Memory B cell (primary cell): ENCODE measurements at regions not wholly inside any gene's neighbourhood (a gene's known extent, or its start where the extent isn't known, plus 50 kb on each side); places are given as distances from the start of the nearest gene placed in this dataset.
"Not testable (repeated sequence)": the region's sequence is repeated elsewhere in the genome, so short reads cannot be mapped to it uniquely, and the experiment has no call there.

ENCODE experiments used
- ATAC-seq: fragments of 150-1000 bp; cut with Tn5 transposase; 2 replicates; pipeline ENCODE4 v1.10.0; 2021; ENCODE audit warnings: low read depth, mild to moderate bottlenecking, moderate library complexity
- DNase-seq, 2 donors: peaks; one replicate each; pipeline ENCODE4 v3.0.0; 2022; ENCODE audit warnings: low spot score in 2 of 2
- H3K27ac Mint-ChIP-seq: one replicate; pipeline ENCODE4 v1.8.0; 2022; ENCODE audit warnings: mild to moderate bottlenecking, moderate library complexity, mixed read lengths
- H3K27me3 Mint-ChIP-seq: one replicate; pipeline ENCODE4 v1.8.0; 2022; ENCODE audit warnings: mixed read lengths
- H3K36me3 Mint-ChIP-seq: one replicate; pipeline ENCODE4 v1.8.0; 2022; ENCODE audit warnings: mild to moderate bottlenecking, mixed read lengths
- H3K4me1 Mint-ChIP-seq: one replicate; pipeline ENCODE4 v1.8.0; 2022; ENCODE audit warnings: mixed read lengths
- H3K4me3 Mint-ChIP-seq: one replicate; pipeline ENCODE4 v1.8.0; 2022; ENCODE audit warnings: mild to moderate bottlenecking, moderate library complexity, mixed read lengths
- H3K9me3 Mint-ChIP-seq: one replicate; pipeline ENCODE4 v1.8.0; 2022; ENCODE audit warnings: mixed read lengths

GRCh38 chr3:132084982-132085381, 50.2 kb upstream of the CPNE4 start:
- Mint-ChIP-seq H3K9me3 (no peaks in the 10 kb centered on the region), H3K4me1 (no peaks in the 10 kb centered on the region), H3K4me3 (no peak overlapping the region), H3K27me3 (peaks cover 1% of the 10 kb centered on the region), H3K27ac (no peak overlapping the region), H3K36me3 (no peaks in the 10 kb centered on the region)
- no peak for DNase-seq
- ATAC-seq, result no peak

- Mint-ChIP-seq H3K9me3 (no peaks in the 10 kb centered on the region), H3K4me3 (no peak overlapping the region), H3K36me3 (no peaks in the 10 kb centered on the region), H3K27ac (no peak overlapping the region), H3K27me3 (no peaks in the 10 kb centered on the region), H3K4me1 (no peaks in the 10 kb centered on the region)
- DNase-seq (no peak), ATAC-seq (no peak)
These were observed 52.5 kb upstream of the CPNE4 start for GRCh38 chr3:132087356-132087755.

DNA sequence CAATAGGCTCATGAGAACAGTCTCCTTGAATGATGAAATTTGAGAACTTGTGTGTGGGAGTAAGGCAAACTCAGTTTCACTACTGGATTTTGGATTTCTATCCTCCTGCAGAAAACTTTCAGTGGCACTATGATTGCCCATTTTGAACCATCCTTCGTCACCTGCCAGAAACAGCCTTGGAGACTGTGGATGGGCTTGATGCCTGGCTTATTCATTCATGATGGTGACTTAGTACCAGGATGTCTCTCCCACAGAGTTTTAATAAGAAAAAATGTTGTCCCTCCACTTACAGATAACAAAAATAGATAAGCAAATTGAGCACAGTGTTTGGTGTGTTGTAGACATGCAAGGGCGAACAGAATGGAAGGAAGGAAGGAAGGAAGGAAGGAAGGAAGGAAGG, 53.5 kb upstream of the CPNE4 start:
- no peak overlapping the region for H3K4me3 Mint-ChIP-seq
- no peak for ATAC-seq
- no peak for DNase-seq
- no peaks in the 10 kb centered on the region for H3K9me3 Mint-ChIP-seq
- H3K27ac Mint-ChIP-seq, result no peak overlapping the region
- H3K36me3 Mint-ChIP-seq, result no peaks in the 10 kb centered on the region
- H3K4me1 Mint-ChIP-seq, result no peaks in the 10 kb centered on the region
- no peaks in the 10 kb centered on the region for H3K27me3 Mint-ChIP-seq

DNA sequence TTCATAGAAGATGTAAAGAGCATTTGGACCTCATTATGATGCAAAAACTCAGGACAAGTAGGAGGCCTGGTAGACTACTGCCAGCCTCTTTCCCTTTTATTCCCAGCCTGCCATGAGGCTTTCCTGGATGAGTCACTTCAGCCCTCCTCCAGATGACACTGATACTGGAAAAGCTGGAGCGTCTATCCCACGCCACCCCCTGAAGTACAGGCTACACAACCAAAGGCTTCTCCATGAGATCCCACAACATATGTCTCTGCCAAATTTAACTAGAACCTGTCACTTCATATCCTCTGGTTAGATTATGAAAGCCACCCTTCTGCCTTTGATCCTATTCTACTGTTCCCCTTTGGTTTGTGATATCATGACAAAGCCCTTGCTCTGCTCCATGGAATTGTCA, 56.1 kb upstream of the CPNE4 start:
- no peaks in the 10 kb centered on the region for H3K9me3 Mint-ChIP-seq
- no peaks in the 10 kb centered on the region for H3K36me3 Mint-ChIP-seq
- H3K4me1 Mint-ChIP-seq, result no peaks in the 10 kb centered on the region
- no peaks in the 10 kb centered on the region for H3K27me3 Mint-ChIP-seq
- H3K27ac Mint-ChIP-seq, result no peak overlapping the region
- no peak for ATAC-seq
- H3K4me3 Mint-ChIP-seq, result no peak overlapping the region
- no peak for DNase-seq

DNA sequence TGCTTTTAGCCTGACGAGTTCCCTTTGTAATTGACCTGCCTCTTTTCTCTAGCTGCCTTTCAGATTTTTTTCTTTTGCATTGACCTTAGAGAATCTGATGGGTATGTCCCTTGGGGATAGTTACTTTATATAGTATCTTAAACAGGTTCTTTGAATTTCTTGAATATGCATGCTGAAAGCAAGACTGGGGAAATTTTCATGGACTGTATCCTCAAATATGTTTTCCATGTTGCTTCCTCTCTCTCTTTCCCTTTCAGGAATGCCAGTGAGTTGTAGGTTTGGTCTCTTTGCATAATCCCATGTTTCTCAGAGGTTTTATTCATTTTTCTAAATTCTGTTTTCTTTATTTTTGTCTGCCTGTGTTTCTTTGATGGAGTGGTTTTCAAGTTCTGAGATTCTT, 81.8 kb upstream of the CPNE4 start:
- no peaks in the 10 kb centered on the region for H3K4me1 Mint-ChIP-seq
- ATAC-seq (no peak), DNase-seq (no peak)
- H3K36me3 Mint-ChIP-seq, result no peaks in the 10 kb centered on the region
- peaks cover 5% of the 10 kb centered on the region for H3K27me3 Mint-ChIP-seq
- no peak overlapping the region for H3K4me3 Mint-ChIP-seq
- peaks cover 7% of the 10 kb centered on the region for H3K9me3 Mint-ChIP-seq
- H3K27ac Mint-ChIP-seq, result no peak overlapping the region

DNA sequence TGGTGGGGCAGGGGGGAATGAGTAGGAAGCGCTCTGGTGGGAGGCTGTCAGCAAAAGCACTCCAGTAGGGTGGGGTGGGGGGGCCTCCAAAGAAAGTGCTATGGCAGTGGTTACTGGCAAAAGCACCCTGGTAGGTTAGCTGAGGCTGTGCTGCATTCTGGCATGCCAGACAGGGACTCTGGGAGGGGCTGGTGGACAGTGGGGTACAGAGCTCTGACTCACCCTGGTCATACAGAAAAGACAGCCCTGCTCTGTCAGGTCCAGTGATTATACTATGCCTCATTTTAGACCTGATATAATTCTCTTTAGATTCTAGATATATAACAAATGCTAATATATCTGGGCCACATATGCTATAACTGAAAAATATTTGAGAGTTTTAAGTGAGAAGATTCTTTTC, 82.8 kb upstream of the CPNE4 start:
- Mint-ChIP-seq H3K4me3 (no peak overlapping the region), H3K4me1 (no peaks in the 10 kb centered on the region), H3K9me3 (peaks cover 7% of the 10 kb centered on the region), H3K36me3 (no peaks in the 10 kb centered on the region), H3K27me3 (peaks cover 5% of the 10 kb centered on the region), H3K27ac (no peak overlapping the region)
- DNase-seq (no peak), ATAC-seq (no peak)

DNA sequence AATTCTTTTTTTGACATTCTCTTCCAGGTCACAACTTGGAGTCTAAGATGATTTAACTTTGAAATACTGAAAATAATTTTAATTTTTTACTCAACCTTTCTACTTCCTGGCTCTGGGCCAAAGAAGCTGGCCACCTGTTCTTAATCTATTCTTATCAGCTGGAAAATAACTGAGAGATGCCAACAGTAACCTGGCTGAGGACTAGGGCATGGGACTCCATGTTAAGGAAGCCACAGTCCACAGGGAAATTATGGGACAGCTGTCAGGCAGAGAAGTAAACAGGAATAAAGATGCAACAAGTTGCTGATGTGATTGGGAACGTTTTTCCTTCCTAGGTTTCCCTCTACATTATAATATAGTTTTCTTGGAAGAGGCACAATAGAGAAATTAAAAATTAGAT, 84.7 kb upstream of the CPNE4 start:
- DNase-seq, result no peak
- H3K4me1 Mint-ChIP-seq, result no peaks in the 10 kb centered on the region
- no peak overlapping the region for H3K4me3 Mint-ChIP-seq
- peaks cover 5% of the 10 kb centered on the region for H3K27me3 Mint-ChIP-seq
- peaks cover 3% of the 10 kb centered on the region for H3K9me3 Mint-ChIP-seq
- no peak for ATAC-seq
- H3K36me3 Mint-ChIP-seq, result no peaks in the 10 kb centered on the region
- H3K27ac Mint-ChIP-seq, result no peak overlapping the region

- Mint-ChIP-seq H3K4me3 (no peak overlapping the region), H3K27ac (no peak overlapping the region), H3K36me3 (no peaks in the 10 kb centered on the region), H3K27me3 (peaks cover 6% of the 10 kb centered on the region), H3K9me3 (peaks cover 1% of the 10 kb centered on the region), H3K4me1 (no peaks in the 10 kb centered on the region)
- ATAC-seq (no peak), DNase-seq (no peak)
These were observed 89.3 kb upstream of the CPNE4 start for GRCh38 chr3:132124096-132124495.

DNA sequence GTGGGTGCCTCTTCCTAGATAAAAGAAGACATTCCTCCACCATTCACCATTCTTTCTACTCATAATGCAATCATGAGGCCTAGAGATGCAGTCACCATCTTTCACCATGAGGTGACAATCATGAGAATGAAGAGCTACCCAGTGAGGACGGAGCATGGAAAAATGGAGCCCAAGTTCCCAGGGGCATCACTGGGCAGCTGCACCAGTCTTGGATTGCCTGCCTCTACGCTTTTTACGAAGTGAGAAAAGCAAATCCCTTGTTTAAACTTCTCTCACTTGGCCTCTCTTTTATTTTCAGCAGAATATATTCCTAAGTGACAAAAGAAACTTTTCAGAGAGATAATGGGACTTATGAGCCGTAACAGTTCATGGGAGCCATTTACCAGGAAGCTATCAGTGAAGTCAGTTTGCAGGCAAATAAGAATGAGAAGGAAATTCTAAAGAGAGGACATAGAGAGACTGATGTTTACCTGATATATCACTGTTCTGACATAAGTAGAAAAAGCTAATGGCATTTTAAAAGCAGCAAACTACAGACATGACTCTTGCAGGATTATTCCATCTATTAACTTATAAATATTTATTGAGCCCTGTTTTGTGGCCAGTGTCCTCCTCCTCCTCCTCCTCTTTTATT, 90.0 kb upstream of the CPNE4 start:
- no peak for ATAC-seq
- peaks cover 6% of the 10 kb centered on the region for H3K27me3 Mint-ChIP-seq
- no peak overlapping the region for H3K27ac Mint-ChIP-seq
- no peak overlapping the region for H3K4me3 Mint-ChIP-seq
- DNase-seq, result no peak
- no peaks in the 10 kb centered on the region for H3K4me1 Mint-ChIP-seq
- no peaks in the 10 kb centered on the region for H3K36me3 Mint-ChIP-seq
- peaks cover 1% of the 10 kb centered on the region for H3K9me3 Mint-ChIP-seq

DNA sequence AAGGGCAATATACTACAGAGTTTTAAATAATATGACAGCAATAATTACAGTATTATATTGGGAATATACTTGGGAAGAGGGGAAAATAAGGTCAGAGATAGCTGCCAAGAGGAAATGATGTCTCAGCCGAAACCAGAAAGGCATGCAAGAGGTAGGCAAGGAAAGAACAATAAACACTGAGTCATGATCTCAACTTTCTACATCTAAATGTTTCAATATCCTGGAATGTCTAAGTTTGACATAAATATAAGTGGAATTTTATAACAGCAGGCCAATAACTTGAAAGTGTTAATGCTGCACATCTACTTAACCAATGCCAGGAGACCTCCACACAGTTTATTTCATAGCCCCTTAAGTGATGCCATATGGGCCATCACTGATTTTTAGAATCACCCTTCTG, 99.8 kb upstream of the CPNE4 start:
- DNase-seq (no peak), ATAC-seq (no peak)
- Mint-ChIP-seq H3K27me3 (peaks cover 9% of the 10 kb centered on the region), H3K36me3 (no peaks in the 10 kb centered on the region), H3K27ac (no peak overlapping the region), H3K9me3 (peaks cover 3% of the 10 kb centered on the region), H3K4me3 (no peak overlapping the region), H3K4me1 (no peaks in the 10 kb centered on the region)

DNA sequence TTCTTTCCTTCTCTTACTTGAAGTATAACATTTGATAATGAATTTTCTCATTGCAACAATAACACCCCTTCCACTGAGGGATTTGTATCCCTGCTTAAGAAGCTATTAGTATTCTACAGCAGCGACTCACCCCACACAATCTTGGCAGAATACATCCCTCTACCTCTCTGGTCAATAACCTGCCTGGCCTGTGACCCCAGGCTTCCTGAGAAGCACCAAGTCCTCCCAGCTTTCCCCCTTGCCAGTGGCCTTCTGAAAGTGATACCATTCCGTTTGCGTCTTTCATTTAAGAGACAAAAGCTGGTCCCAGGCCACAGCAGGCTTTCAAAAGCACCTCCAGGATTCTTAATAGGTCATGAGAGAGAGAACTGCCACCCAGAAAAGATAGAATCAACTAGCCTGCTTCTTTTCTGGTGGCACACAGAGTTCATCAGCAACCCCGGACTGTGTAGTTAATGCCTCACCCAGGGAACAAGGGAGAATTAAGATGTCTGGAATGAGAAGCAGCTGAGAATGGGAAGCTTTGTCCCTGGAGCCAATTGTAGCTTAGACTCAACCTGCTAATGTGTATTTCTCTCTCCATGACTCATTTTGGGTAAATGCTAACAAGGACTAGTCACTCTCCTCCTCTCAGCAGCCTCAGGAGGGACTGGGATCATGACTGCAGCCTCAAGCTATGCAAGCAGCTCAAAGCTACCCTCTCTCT, 101.0 kb upstream of the CPNE4 start:
- no peak overlapping the region for H3K27ac Mint-ChIP-seq
- peaks cover 3% of the 10 kb centered on the region for H3K9me3 Mint-ChIP-seq
- no peak overlapping the region for H3K4me3 Mint-ChIP-seq
- DNase-seq, result no peak
- no peak for ATAC-seq
- H3K4me1 Mint-ChIP-seq, result no peaks in the 10 kb centered on the region
- no peaks in the 10 kb centered on the region for H3K36me3 Mint-ChIP-seq
- H3K27me3 Mint-ChIP-seq, result peaks cover 9% of the 10 kb centered on the region

- Mint-ChIP-seq H3K36me3 (no peaks in the 10 kb centered on the region), H3K4me3 (no peak overlapping the region), H3K27me3 (peaks cover 9% of the 10 kb centered on the region), H3K27ac (no peak overlapping the region), H3K4me1 (no peaks in the 10 kb centered on the region), H3K9me3 (peaks cover 3% of the 10 kb centered on the region)
- ATAC-seq, result no peak
- DNase-seq, result no peak
These were observed 101.5 kb upstream of the CPNE4 start for GRCh38 chr3:132136334-132136716.

GRCh38 chr3:132136902-132137301, 102.1 kb upstream of the CPNE4 start:
- not testable (repeated sequence) for H3K4me1 Mint-ChIP-seq, H3K27ac Mint-ChIP-seq, H3K4me3 Mint-ChIP-seq, DNase-seq, ATAC-seq, H3K36me3 Mint-ChIP-seq, H3K27me3 Mint-ChIP-seq, H3K9me3 Mint-ChIP-seq

- DNase-seq, result no peak
- H3K9me3 Mint-ChIP-seq, result no peaks in the 10 kb centered on the region
- H3K36me3 Mint-ChIP-seq, result no peaks in the 10 kb centered on the region
- no peak overlapping the region for H3K27ac Mint-ChIP-seq
- no peaks in the 10 kb centered on the region for H3K27me3 Mint-ChIP-seq
- H3K4me1 Mint-ChIP-seq, result no peaks in the 10 kb centered on the region
- H3K4me3 Mint-ChIP-seq, result no peak overlapping the region
- no peak for ATAC-seq
These were observed 111.0 kb upstream of the CPNE4 start for GRCh38 chr3:132145833-132146232.

DNA sequence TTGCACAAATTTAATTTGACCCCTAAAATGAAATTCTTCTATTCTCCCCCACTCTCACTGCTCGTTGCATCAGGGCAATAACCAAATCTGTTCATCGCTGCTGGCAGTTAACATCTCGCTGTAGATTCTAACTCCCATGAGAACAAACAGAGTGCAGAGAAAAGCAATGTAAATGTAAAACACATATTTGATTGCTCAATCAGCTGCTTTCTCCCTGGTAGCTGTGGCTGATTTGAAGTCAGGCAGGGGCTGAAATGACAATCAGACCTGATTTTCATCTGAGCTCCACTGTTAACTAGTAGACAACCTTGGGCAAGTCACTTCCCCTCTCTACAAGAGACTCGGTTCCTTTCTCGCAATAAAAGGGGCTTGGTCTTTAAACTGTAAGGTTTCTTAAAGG, 119.8 kb upstream of the CPNE4 start:
- Mint-ChIP-seq H3K27ac (no peak overlapping the region), H3K36me3 (no peaks in the 10 kb centered on the region), H3K9me3 (no peaks in the 10 kb centered on the region), H3K4me1 (no peaks in the 10 kb centered on the region), H3K27me3 (peaks cover 2% of the 10 kb centered on the region), H3K4me3 (no peak overlapping the region)
- DNase-seq, result no peak
- no peak for ATAC-seq
